Mesenchymal stem cell (in vitro differentiated cells and primary cell): ENCODE measurements at regions not wholly inside any gene's neighbourhood (a gene's known extent, or its start where the extent isn't known, plus 50 kb on each side); places are given as distances from the start of the nearest gene placed in this dataset.
"Not testable (repeated sequence)": the region's sequence is repeated elsewhere in the genome, so short reads cannot be mapped to it uniquely, and the experiment has no call there.

ENCODE experiments used
- DNase-seq: peaks from one replicate; pipeline ENCODE4 v3.0.0-alpha.2; 2013
- H2AFZ ChIP-seq: one replicate; pipeline ENCODE4 v1.6.1; 2013; ENCODE audit warnings: low read depth, mild to moderate bottlenecking, control low read depth, inconsistent platforms, low read length, moderate library complexity
- H2AK5ac ChIP-seq: 2 replicates; pipeline ENCODE4 v1.6.1; 2013; ENCODE audit warnings: low read length, moderate library complexity, mild to moderate bottlenecking, inconsistent platforms; ENCODE audit not compliant: severe bottlenecking
- H2BK120ac ChIP-seq: one replicate; pipeline ENCODE4 v1.6.1; 2013; ENCODE audit warnings: low read depth, mild to moderate bottlenecking, inconsistent platforms, low read length, moderate library complexity
- H2BK12ac ChIP-seq, 2 experiments: one replicate each; pipeline ENCODE4 v1.6.1; 2013; ENCODE audit warnings: inconsistent platforms in 2 of 2, low read length in 2 of 2, mild to moderate bottlenecking in 2 of 2, moderate library complexity in 2 of 2, control low read depth in 1 of 2
- H2BK15ac ChIP-seq: one replicate; pipeline ENCODE4 v1.6.1; 2013; ENCODE audit warnings: mild to moderate bottlenecking, low read depth, inconsistent platforms; ENCODE audit not compliant: poor library complexity, severe bottlenecking
- H2BK5ac ChIP-seq: 2 replicates; pipeline ENCODE4 v1.6.1; 2013; ENCODE audit warnings: low read depth, mild to moderate bottlenecking, low read length, control low read depth, inconsistent platforms; ENCODE audit not compliant: poor library complexity, severe bottlenecking
- H3K14ac ChIP-seq, 2 experiments: one replicate each; pipeline ENCODE4 v1.6.1; 2013; ENCODE audit warnings: inconsistent platforms in 2 of 2, low read length in 2 of 2, control low read depth in 1 of 2, mild to moderate bottlenecking in 1 of 2, moderate library complexity in 1 of 2
- H3K18ac ChIP-seq, 2 experiments: one replicate each; pipeline ENCODE4 v1.6.1; 2013; ENCODE audit warnings: inconsistent platforms in 2 of 2, low read length in 2 of 2, control low read depth in 1 of 2, low read depth in 1 of 2, mild to moderate bottlenecking in 1 of 2
- H3K23ac ChIP-seq, 2 experiments: one replicate each; pipeline ENCODE4 v1.6.1; 2013; ENCODE audit warnings: inconsistent platforms in 2 of 2, low read length in 2 of 2, mild to moderate bottlenecking in 2 of 2, moderate library complexity in 2 of 2, control low read depth in 1 of 2
- H3K27ac ChIP-seq: 2 replicates; pipeline ENCODE4 v1.5.1; 2013; ENCODE audit warnings: mild to moderate bottlenecking, moderate library complexity, low read length, control low read depth, inconsistent platforms; ENCODE audit not compliant: poor library complexity, severe bottlenecking
- H3K27me3 ChIP-seq, 2 experiments: 2 replicates each; pipeline versions ENCODE4 v1.6.1 to v1.7.0; 2013; ENCODE audit warnings: low read length in 2 of 2, mild to moderate bottlenecking in 2 of 2, moderate library complexity in 2 of 2, control low read depth in 1 of 2, inconsistent platforms in 1 of 2; ENCODE audit not compliant: control insufficient read depth in 1 of 2, insufficient read depth in 1 of 2
- H3K36me3 ChIP-seq, 2 experiments: 2 replicates each; pipeline versions ENCODE4 v1.6.1 to v1.7.0; 2013; ENCODE audit warnings: low read length in 2 of 2, control low read depth in 1 of 2, inconsistent platforms in 1 of 2, low read depth in 1 of 2, mild to moderate bottlenecking in 1 of 2; ENCODE audit not compliant: insufficient read depth in 2 of 2, control insufficient read depth in 1 of 2
- H3K4ac ChIP-seq, 2 experiments: one replicate each; pipeline ENCODE4 v1.6.1; 2013; ENCODE audit warnings: inconsistent platforms in 2 of 2, low read length in 2 of 2, mild to moderate bottlenecking in 2 of 2, moderate library complexity in 2 of 2, control low read depth in 1 of 2, low read depth in 1 of 2
- H3K4me1 ChIP-seq: 2 replicates; pipeline ENCODE4 v1.6.1; 2013; ENCODE audit warnings: low read depth, low read length, control low read depth; ENCODE audit not compliant: control insufficient read depth, insufficient read depth
- H3K4me2 ChIP-seq: 2 replicates; pipeline ENCODE4 v1.6.1; 2013; ENCODE audit warnings: low read length, mild to moderate bottlenecking, inconsistent platforms; ENCODE audit not compliant: poor library complexity, severe bottlenecking
- H3K4me3 ChIP-seq, 2 experiments: 2 replicates each; pipeline versions ENCODE4 v1.5.1 to v1.7.0; 2013; ENCODE audit warnings: low read length in 2 of 2, mild to moderate bottlenecking in 2 of 2, control low read depth in 1 of 2, low read depth in 1 of 2; ENCODE audit not compliant: insufficient read depth in 1 of 2
- H3K79me1 ChIP-seq: replicated peaks from 2 replicates; pipeline ENCODE4 v1.6.1; 2013; ENCODE audit warnings: mild to moderate bottlenecking, control low read depth, low read length, inconsistent platforms; ENCODE audit not compliant: poor library complexity, severe bottlenecking
- H3K9ac ChIP-seq: 2 replicates; pipeline ENCODE4 v1.7.0; 2013; ENCODE audit warnings: mild to moderate bottlenecking, low read length, moderate library complexity
- H3K9me3 ChIP-seq: 2 replicates; pipeline ENCODE4 v1.7.0; 2013; ENCODE audit warnings: mild to moderate bottlenecking, low read length; ENCODE audit not compliant: control insufficient read depth
- H4K8ac ChIP-seq: one replicate; pipeline ENCODE4 v1.6.1; 2013; ENCODE audit warnings: inconsistent platforms, mild to moderate bottlenecking, low read length, moderate library complexity
- H4K91ac ChIP-seq: one replicate; pipeline ENCODE4 v1.6.1; 2013; ENCODE audit warnings: mild to moderate bottlenecking, low read length, inconsistent platforms
- WGBS: methylation state at CpG from one replicate; pipeline ENCODE4 v1.1.7; 2013; ENCODE audit warnings: mixed read lengths; 5-methylcytosine and 5-hydroxymethylcytosine counted together

DNA sequence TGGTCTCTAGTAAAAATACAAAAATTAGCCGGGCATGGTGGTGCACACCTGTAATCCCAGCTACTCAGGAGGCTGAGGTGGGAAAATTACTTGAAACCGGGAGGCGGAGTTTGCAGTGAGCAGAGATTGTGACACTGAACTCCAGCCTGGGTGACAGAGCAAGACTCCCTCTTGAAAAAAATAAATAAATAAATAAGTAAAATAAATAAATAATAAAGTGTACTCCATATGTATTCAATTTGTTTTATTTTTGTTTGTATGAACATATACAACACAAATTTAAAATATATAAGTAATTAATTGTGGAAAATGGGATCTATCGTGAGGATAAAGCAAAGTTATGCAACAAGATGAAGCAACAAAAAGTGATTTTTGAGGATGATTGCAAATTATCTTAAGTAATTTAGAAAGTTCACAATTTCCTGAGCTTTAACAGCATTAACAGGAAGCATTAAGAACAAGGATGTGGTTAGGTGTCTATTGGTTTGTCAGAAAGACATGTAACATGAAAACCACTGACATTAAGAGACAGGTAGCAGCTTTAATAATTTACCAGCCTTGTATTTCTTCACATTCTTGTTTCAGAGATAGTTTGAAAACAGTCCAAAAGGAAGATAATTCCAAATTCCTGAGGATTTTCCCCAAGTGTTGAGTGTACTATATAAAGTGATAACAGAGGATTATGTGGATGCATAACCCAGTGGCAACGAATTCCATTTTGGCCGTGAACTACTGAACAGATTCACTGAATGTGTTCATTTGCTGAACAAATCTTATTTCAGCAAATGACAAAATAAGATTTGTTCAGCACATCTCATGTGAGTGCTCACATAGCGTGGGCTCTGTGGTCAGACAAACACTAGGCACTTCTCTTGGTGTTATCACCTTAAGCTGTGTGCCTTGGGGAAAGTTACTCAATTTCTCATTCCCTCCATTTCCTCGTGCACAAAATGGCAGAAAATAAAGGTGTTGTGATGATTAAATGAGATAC, 68.6 kb upstream of the RESF1 start:
- Histone ChIP-seq H4K8ac (no peak overlapping the region), H2AFZ (no peak overlapping the region), H3K18ac (no peak overlapping the region), H3K23ac (no peak overlapping the region), H4K91ac (no peak overlapping the region), H2BK12ac (no peak overlapping the region), H3K4me3 (no peak overlapping the region), H3K36me3 (no peaks in the 10 kb centered on the region), H3K27me3 (no peaks in the 10 kb centered on the region), H3K79me1 (no peaks in the 10 kb centered on the region), H3K9ac (no peak overlapping the region), H2BK120ac (no peak overlapping the region), H2BK15ac (no peak overlapping the region), H3K4me2 (no peak overlapping the region), H3K9me3 (peaks cover 11% of the 10 kb centered on the region), H2AK5ac (no peak overlapping the region), H2BK5ac (no peak overlapping the region), H3K14ac (no peak overlapping the region), H3K4ac (no peak overlapping the region), H3K27ac (no peak overlapping the region), H3K4me1 (no peaks in the 10 kb centered on the region)
- 100% methylated on average over 6 of the region's 8 CpGs for WGBS
- DNase-seq: no peak

DNA sequence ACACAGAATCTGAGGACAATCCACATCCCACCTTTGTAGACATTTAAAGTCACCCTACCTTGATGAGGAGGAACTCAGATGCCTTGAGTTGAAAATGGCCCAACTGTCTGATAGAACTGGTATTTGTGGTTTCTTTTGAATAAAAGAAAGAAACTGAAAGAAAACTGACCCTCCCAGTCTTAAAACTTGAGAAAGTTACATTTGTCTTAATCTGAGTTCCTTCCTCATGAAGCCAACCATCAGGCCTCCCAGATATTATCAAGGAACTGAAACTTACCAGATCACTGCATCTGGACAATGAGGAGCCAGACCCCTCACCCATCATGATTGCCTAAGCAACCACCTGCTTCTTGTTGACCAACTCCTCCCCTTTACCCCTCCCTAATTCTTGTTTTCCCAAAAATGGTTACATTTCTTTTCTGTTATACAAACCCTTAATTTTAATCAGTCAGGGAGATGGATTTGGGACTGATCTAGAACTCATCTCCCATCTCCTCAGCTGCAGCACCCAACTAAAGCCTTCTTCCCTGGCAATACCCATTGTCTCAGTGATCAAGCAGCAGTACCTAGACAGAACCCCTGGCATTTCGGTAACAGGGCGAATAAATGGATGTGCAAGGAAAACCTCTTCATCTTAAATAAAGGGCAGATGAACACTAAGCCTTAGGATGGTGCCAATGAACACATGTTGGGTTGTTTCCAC, 72.0 kb upstream of the RESF1 start:
- H3K27me3 ChIP-seq: no peaks in the 10 kb centered on the region
- H3K4me1 ChIP-seq: no peaks in the 10 kb centered on the region
- no peak overlapping the region for H3K14ac ChIP-seq
- H2AFZ ChIP-seq: no peak overlapping the region
- no peak overlapping the region for H2BK5ac ChIP-seq
- H3K18ac ChIP-seq: no peak overlapping the region
- no peak overlapping the region for H2AK5ac ChIP-seq
- no peak overlapping the region for H2BK15ac ChIP-seq
- no peaks in the 10 kb centered on the region for H3K36me3 ChIP-seq
- no peak for DNase-seq
- peaks cover 11% of the 10 kb centered on the region for H3K9me3 ChIP-seq
- 40% methylated on average over 1 of the region's 2 CpGs for WGBS
- H4K91ac ChIP-seq: no peak overlapping the region
- no peak overlapping the region for H2BK120ac ChIP-seq
- no peaks in the 10 kb centered on the region for H3K79me1 ChIP-seq
- no peak overlapping the region for H2BK12ac ChIP-seq
- no peak overlapping the region for H3K4me3 ChIP-seq
- no peak overlapping the region for H3K27ac ChIP-seq
- no peak overlapping the region for H3K23ac ChIP-seq
- no peak overlapping the region for H4K8ac ChIP-seq
- no peak overlapping the region for H3K4ac ChIP-seq
- no peak overlapping the region for H3K4me2 ChIP-seq
- H3K9ac ChIP-seq: no peak overlapping the region

DNA sequence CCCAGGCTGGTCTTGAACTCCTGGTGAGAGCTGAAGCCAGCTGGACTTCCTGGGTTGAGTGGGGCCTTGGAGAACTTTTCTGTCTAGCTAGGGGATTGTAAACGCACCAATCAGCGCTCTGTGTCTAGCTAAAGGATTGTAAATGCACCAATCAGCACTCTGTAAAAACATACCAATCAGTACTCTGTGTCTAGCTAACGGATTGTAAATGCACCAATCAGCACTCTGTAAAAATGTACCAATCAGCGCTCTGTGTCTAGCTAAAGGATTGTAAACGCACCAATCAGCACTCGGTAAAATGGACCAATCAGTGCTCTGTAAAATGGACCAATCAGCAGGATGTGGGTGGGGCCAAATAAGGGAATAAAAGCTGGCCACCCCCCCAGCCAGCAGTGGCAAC, 76.5 kb upstream of the RESF1 start:
- H4K91ac ChIP-seq, H3K36me3 ChIP-seq, H2BK15ac ChIP-seq, H3K4ac ChIP-seq, H2BK120ac ChIP-seq, H3K9me3 ChIP-seq, H3K14ac ChIP-seq, H3K23ac ChIP-seq, H3K27ac ChIP-seq, H2AFZ ChIP-seq, H2AK5ac ChIP-seq, H3K4me3 ChIP-seq, H3K4me2 ChIP-seq, DNase-seq, H2BK12ac ChIP-seq, H3K9ac ChIP-seq, H2BK5ac ChIP-seq, H3K18ac ChIP-seq, H4K8ac ChIP-seq, H3K79me1 ChIP-seq, H3K27me3 ChIP-seq, H3K4me1 ChIP-seq: not testable (repeated sequence)
- WGBS: 100% methylated on average over 4 of the region's 6 CpGs

GRCh38 chr12:31880340-31880739, 78.9 kb upstream of the RESF1 start:
- Histone ChIP-seq H3K4me2 (no peak overlapping the region), H3K79me1 (no peaks in the 10 kb centered on the region), H3K9me3 (no peaks in the 10 kb centered on the region), H2BK120ac (no peak overlapping the region), H3K4me1 (peaks cover 1% of the 10 kb centered on the region), H4K91ac (no peak overlapping the region), H3K23ac (no peak overlapping the region), H2AK5ac (no peak overlapping the region), H3K27me3 (no peaks in the 10 kb centered on the region), H2BK15ac (no peak overlapping the region), H2AFZ (no peak overlapping the region), H3K27ac (no peak overlapping the region), H3K9ac (no peak overlapping the region), H3K14ac (no peak overlapping the region), H2BK12ac (no peak overlapping the region), H3K18ac (peak overlapping the region in 1 of 2 experiments; percentile 48), H4K8ac (no peak overlapping the region), H2BK5ac (no peak overlapping the region), H3K4ac (peak overlapping the region in 1 of 2 experiments; percentile 8), H3K4me3 (no peak overlapping the region), H3K36me3 (no peaks in the 10 kb centered on the region)
- peak; percentile 82 for DNase-seq
